ENCODE measurements at regions not wholly inside any gene's neighbourhood (a gene's known extent, or its start where the extent isn't known, plus 50 kb on each side); places are given as distances from the start of the nearest gene placed in this dataset.

DNA sequence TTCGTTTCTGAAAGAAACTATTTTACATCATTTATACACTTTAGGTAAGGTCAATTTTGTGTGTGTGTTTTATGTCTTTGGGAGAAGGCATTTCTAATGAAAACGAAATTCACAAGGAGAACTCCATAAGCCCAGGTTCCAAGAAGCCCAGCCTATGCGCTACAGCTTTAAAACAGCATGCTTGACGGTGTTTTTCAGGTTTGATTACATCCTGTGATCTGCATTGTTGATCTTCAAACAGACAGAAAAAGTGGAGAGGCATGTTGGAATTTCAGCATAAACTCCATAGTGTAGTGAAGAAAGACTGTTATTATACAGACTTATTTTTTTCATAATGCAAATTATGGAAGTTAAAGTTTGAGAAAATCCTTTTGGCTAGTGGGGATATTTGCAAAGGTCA lies 187.6 kb downstream of the TEX36 start:
- Histone ChIP-seq H3K27me3 (replicated peaks in 1 of 4; ENCODE audit: control extremely low read depth in 1 of 4, control insufficient read depth in 3 of 4, insufficient read depth in 4 of 4, low read length in 3 of 4) (no peaks in the 10 kb centered on the region), H3K9me3 (ENCODE audit: control extremely low read depth in 1 of 3, control insufficient read depth in 2 of 3, insufficient read depth in 1 of 3, low read length in 2 of 3) (peaks cover 0 to 4% (median 0%) of the 10 kb centered on the region in 3 donors), H3K4me1 (ENCODE audit: control insufficient read depth in 2 of 2, insufficient read depth in 2 of 2, low read length in 2 of 2) (no peaks in the 10 kb centered on the region), H2AFZ (ENCODE audit: insufficient read depth, low read depth, low read length, poor library complexity, severe bottlenecking) (no peak overlapping the region), H3K36me3 (replicated peaks in 1 of 2; ENCODE audit: control extremely low read depth in 1 of 2, control insufficient read depth in 1 of 2, extremely low read depth in 1 of 2, insufficient read depth in 2 of 2, low read length in 1 of 2) (no peaks in the 10 kb centered on the region), H3K79me2 (ENCODE audit: control insufficient read depth, insufficient read depth, low read length) (no peaks in the 10 kb centered on the region), H3K9ac (ENCODE audit: low read length) (no peak overlapping the region), H3K4me2 (replicated peaks; ENCODE audit: low read depth, low read length, poor library complexity, severe bottlenecking) (no peak overlapping the region), H3K27ac (ENCODE audit: low read length in 2 of 2) (no peak overlapping the region), H4K20me1 (ENCODE audit: control insufficient read depth, insufficient read depth, low read length, poor library complexity, severe bottlenecking) (no peaks in the 10 kb centered on the region), H3K4me3 (ENCODE audit: control extremely low read depth in 1 of 5, extremely low read depth in 1 of 5, insufficient read depth in 1 of 5, low read depth in 2 of 5, low read length in 4 of 5) (no peak overlapping the region)
- Mint-ChIP-seq H3K9me3 (ENCODE audit: insufficient read depth) (no peaks in the 10 kb centered on the region), H3K4me3 (no peak overlapping the region), H3K27ac (no peak overlapping the region), H3K4me1 (no peaks in the 10 kb centered on the region), H3K27me3 (peaks cover 10% of the 10 kb centered on the region)
- intact Hi-C loops (cut with micrococcal nuclease), result no loop called here
- ChIA-PET POLR2A (no interaction called here), CTCF (interaction anchor here (0.6 kb wide), 1 partner anchor 14 kb away, joined by 3 read pairs; no protein-coding TSS in a partner anchor)
- DNase-seq (no peak), ATAC-seq (ENCODE audit: low read depth) (no peak)
- WGBS (ENCODE audit: insufficient coverage), result 85% methylated on average over 3 of the region's 4 CpGs
- TF ChIP-seq CTCF (IDR thresholded peaks at IDR 0.05) (no peak), EZH2 (IDR thresholded peaks at IDR 0.05; ENCODE audit: borderline replicate concordance, insufficient read depth, low read depth, low read length, poor library complexity, severe bottlenecking) (no peak)

DNA sequence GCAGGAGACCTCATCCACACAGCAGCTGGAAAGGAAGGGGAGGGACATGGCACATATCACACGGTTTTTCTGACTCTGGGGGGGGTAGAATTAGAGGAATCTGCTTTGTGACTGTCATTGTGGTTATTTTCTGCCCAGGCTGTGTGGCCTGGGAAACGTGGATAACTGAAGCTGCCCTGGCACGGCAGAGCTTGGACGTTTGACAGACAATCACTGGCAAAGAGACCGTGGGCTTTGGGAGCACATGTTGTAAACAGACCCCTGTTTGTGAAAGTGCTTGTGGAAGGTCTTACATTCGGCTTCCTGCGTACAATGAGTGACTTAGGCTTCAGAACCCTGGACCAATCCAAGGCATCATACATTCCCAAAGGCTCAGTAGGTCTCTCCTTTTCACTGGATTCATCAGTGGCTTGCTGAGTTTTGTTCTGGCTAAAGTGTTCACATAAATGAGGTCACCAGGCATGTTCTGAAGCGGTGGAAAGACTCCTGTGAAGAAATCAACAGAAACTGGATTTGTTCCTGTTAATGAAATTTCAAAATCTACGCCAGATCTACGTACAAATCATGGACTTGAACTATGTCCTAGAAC lies 188.2 kb downstream of the TEX36 start:
- POLR2A ChIA-PET, result no interaction called here

More for the DNA sequence above, 188.2 kb downstream of the TEX36 start:
- peaks cover 10% of the 10 kb centered on the region for H3K27me3 Mint-ChIP-seq
- H3K27ac Mint-ChIP-seq, result no peak overlapping the region
- Histone ChIP-seq H3K27ac (ENCODE audit: low read length in 2 of 2) (no peak overlapping the region), H3K9ac (ENCODE audit: low read length) (no peak overlapping the region), H3K79me2 (ENCODE audit: control insufficient read depth, insufficient read depth, low read length) (no peaks in the 10 kb centered on the region), H3K27me3 (replicated peaks in 1 of 4; ENCODE audit: control extremely low read depth in 1 of 4, control insufficient read depth in 3 of 4, insufficient read depth in 4 of 4, low read length in 3 of 4) (no peaks in the 10 kb centered on the region), H3K4me3 (ENCODE audit: control extremely low read depth in 1 of 5, extremely low read depth in 1 of 5, insufficient read depth in 1 of 5, low read depth in 2 of 5, low read length in 4 of 5) (no peak overlapping the region), H3K9me3 (ENCODE audit: control extremely low read depth in 1 of 3, control insufficient read depth in 2 of 3, insufficient read depth in 1 of 3, low read length in 2 of 3) (peaks cover 0 to 4% (median 0%) of the 10 kb centered on the region in 3 donors), H4K20me1 (ENCODE audit: control insufficient read depth, insufficient read depth, low read length, poor library complexity, severe bottlenecking) (no peaks in the 10 kb centered on the region), H3K36me3 (replicated peaks in 1 of 2; ENCODE audit: control extremely low read depth in 1 of 2, control insufficient read depth in 1 of 2, extremely low read depth in 1 of 2, insufficient read depth in 2 of 2, low read length in 1 of 2) (no peaks in the 10 kb centered on the region), H3K4me2 (replicated peaks; ENCODE audit: low read depth, low read length, poor library complexity, severe bottlenecking) (no peak overlapping the region), H3K4me1 (ENCODE audit: control insufficient read depth in 2 of 2, insufficient read depth in 2 of 2, low read length in 2 of 2) (no peaks in the 10 kb centered on the region), H2AFZ (ENCODE audit: insufficient read depth, low read depth, low read length, poor library complexity, severe bottlenecking) (no peak overlapping the region)
- no peaks in the 10 kb centered on the region for H3K4me1 Mint-ChIP-seq
- 75% methylated on average over 9 of the region's 10 CpGs for WGBS (ENCODE audit: insufficient coverage)
- intact Hi-C loops (cut with micrococcal nuclease), result no loop called here
- no peaks in the 10 kb centered on the region for H3K9me3 Mint-ChIP-seq (ENCODE audit: insufficient read depth)
- TF ChIP-seq CTCF (IDR thresholded peaks at IDR 0.05) (no peak), EZH2 (IDR thresholded peaks at IDR 0.05; ENCODE audit: borderline replicate concordance, insufficient read depth, low read depth, low read length, poor library complexity, severe bottlenecking) (no peak)
- CTCF ChIA-PET, result no interaction called here
- H3K4me3 Mint-ChIP-seq, result no peak overlapping the region
- ATAC-seq (ENCODE audit: low read depth) (no peak), DNase-seq (no peak)

All from B cell (primary cell).